NCI-H82 treated with DMSO at 0.1 percent for 48 hours (cell line): ENCODE measurements at regions not wholly inside any gene's neighbourhood (a gene's known extent, or its start where the extent isn't known, plus 50 kb on each side); places are given as distances from the start of the nearest gene placed in this dataset.
A peak's percentile ranks its signal among the peaks of the same experiment; 100 is the strongest.
"Not testable (repeated sequence)": the region's sequence is repeated elsewhere in the genome, so short reads cannot be mapped to it uniquely, and the experiment has no call there.

Experiments used
- DNase-seq: peaks from one replicate; lab custom pipeline; 2025; ENCODE audit not compliant: unreplicated experiment; lab: John Stamatoyannopoulos, UW

GRCh38 chr6:97347111-97347510, 64.1 kb upstream of the MMS22L start:
- no peak for DNase-seq

GRCh38 chr6:97361286-97361685, 78.3 kb upstream of the MMS22L start:
- DNase-seq = no peak

- no peak for DNase-seq
Observed at GRCh38 chr6:97364327-97364726, 81.3 kb upstream of the MMS22L start.

- not testable (repeated sequence) for DNase-seq
Observed at GRCh38 chr6:97382071-97382470, 99.1 kb upstream of the MMS22L start.

- DNase-seq = peak; percentile 55
Observed at GRCh38 chr6:97392735-97393134, 109.7 kb upstream of the MMS22L start.

GRCh38 chr6:97394160-97394748, 111.2 kb upstream of the MMS22L start:
- DNase-seq = peak; percentile 60

GRCh38 chr6:97396880-97397279, 113.9 kb upstream of the MMS22L start:
- DNase-seq = no peak

GRCh38 chr6:97399208-97399607, 116.2 kb upstream of the MMS22L start:
- no peak for DNase-seq

- DNase-seq = no peak
Observed at GRCh38 chr6:97401533-97401932, 118.5 kb upstream of the MMS22L start.

- DNase-seq = no peak
Observed at GRCh38 chr6:97405818-97406409, 122.9 kb upstream of the MMS22L start.

- no peak for DNase-seq
Observed at GRCh38 chr6:97406633-97407032, 123.6 kb upstream of the MMS22L start.

GRCh38 chr6:97411610-97412009, 128.6 kb upstream of the MMS22L start:
- DNase-seq = peak; percentile 72

GRCh38 chr6:97412511-97412910, 129.5 kb upstream of the MMS22L start:
- DNase-seq = no peak

GRCh38 chr6:97422171-97422570, 139.2 kb upstream of the MMS22L start:
- no peak for DNase-seq

GRCh38 chr6:97423190-97423589, 140.2 kb upstream of the MMS22L start:
- DNase-seq = no peak

GRCh38 chr6:97427648-97428047, 144.6 kb upstream of the MMS22L start:
- DNase-seq = no peak

- no peak for DNase-seq
Observed at GRCh38 chr6:97437087-97437486, 154.1 kb upstream of the MMS22L start.

GRCh38 chr6:97438011-97438671, 155.1 kb upstream of the MMS22L start:
- no peak for DNase-seq

- peak; percentile 62 for DNase-seq
Observed at GRCh38 chr6:97440590-97441176, 157.7 kb upstream of the MMS22L start.

- no peak for DNase-seq
Observed at GRCh38 chr6:97443408-97444080, 160.5 kb upstream of the MMS22L start.

GRCh38 chr6:97445407-97445806, 162.4 kb upstream of the MMS22L start:
- DNase-seq = no peak
